AG20443 (cell line): ENCODE measurements at regions not wholly inside any gene's neighbourhood (a gene's known extent, or its start where the extent isn't known, plus 50 kb on each side); places are given as distances from the start of the nearest gene placed in this dataset.
"Not testable (repeated sequence)": the region's sequence is repeated elsewhere in the genome, so short reads cannot be mapped to it uniquely, and the experiment has no call there.

Experiments used
- DNase-seq: peaks from one replicate; pipeline ENCODE4 v3.0.0; 2012; ENCODE audit warnings: low spot score, mixed read lengths

DNA sequence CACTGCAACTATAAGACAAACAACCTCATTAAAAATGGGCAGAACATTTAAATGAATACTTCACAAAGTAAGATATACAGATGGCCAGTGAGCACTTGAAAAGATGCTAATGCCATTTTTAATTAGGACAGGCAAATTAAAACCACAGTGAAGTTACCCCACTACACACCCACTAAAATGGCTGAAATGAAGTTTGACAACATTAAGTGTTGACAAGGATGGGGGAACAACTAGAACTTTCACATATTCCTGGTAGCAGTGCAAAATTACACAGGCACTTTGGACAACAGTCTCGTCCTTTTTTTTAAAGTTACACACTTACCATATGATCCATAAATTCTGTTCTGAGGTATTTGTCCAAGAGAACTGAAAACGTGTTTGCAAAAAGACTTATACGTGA lies 278.9 kb upstream of the DIO3 start:
- DNase-seq = no peak

DNA sequence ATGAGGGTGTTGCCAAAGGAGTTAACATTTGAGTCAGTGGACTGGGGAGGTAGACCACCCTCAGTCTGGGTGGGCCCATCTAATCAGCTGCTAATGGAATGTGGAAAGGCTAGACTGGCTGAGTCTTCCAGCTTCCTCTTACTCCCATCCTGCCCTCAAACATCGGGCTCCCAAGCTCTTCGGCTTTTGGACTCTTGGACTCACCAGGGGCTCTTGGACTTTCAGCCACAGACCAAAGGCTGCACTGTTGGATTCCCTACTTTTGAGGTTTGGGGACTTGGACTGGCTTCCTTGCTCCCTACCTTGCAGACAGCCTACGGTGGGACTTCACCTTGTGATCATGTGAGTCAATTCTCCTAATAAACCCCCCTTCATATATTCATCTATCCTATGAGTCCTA lies 276.6 kb upstream of the DIO3 start:
- no peak for DNase-seq

DNA sequence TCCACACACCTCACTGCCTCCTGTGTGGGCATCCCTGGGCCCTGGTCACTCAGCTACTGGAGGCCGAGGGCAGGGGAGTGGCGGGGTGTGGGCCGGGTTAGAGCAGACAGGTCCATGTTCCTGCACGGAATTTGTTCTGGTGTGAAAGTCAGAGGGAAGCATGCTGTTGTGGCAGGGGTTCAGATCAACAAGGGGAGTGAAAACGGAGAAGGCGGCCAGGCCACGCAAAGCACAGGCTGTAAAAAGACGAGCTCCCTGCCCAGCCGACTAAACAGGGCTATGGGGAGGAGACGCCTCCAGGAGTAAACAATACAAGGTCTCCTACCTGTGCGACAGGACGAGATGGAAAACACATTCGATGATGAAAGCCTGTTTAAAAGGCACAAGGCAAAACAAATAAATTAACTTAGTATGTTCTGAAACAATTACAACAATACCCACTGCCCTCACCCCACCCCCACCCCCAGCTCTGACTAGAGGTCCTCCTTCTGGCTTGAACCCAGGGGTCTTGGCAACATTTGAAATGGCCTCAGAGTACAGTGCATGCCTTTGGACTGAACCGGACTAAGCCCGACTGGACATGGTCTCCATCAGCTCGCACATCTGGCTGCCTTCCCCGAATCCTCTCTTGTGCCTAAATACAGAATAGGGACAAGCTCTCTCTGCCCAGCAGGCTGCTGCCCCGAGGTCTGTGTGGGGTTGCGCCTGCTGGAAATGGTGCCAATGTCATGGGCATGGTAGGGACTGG lies 274.9 kb upstream of the DIO3 start:
- no peak for DNase-seq

- DNase-seq = peak; percentile 10
Measured at GRCh38 chr14:101288436-101289229, 272.7 kb upstream of the DIO3 start.

GRCh38 chr14:101289230-101289690 lies 272.0 kb upstream of the DIO3 start:
- DNase-seq = no peak

DNA sequence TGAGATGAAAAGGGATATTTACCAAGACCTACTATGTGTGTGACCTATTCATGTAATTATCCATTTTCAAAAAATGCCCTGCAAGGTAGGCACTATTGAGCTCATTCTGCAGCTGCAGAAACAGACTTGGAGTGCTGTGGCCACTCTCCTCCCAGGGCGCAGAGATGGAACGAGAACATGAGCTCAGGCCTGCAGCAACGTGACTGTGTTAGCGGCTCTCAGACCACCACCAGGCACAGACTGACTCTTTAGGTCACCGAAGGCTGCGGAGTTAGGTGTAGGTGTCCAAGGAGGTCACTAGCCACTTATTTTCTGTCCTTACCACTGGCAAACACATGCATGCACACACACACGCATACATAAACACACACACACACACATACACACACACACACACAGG lies 271.4 kb upstream of the DIO3 start:
- DNase-seq = no peak

GRCh38 chr14:101290611-101291010 lies 270.7 kb upstream of the DIO3 start:
- DNase-seq = no peak

- DNase-seq = no peak
Measured at GRCh38 chr14:101291390-101291789, 269.9 kb upstream of the DIO3 start.

- no peak for DNase-seq
Measured at GRCh38 chr14:101292448-101292847, 268.8 kb upstream of the DIO3 start.

- no peak for DNase-seq
Measured at GRCh38 chr14:101293605-101294004, 267.7 kb upstream of the DIO3 start.

- no peak for DNase-seq
Measured at GRCh38 chr14:101294136-101294535, 267.2 kb upstream of the DIO3 start.

DNA sequence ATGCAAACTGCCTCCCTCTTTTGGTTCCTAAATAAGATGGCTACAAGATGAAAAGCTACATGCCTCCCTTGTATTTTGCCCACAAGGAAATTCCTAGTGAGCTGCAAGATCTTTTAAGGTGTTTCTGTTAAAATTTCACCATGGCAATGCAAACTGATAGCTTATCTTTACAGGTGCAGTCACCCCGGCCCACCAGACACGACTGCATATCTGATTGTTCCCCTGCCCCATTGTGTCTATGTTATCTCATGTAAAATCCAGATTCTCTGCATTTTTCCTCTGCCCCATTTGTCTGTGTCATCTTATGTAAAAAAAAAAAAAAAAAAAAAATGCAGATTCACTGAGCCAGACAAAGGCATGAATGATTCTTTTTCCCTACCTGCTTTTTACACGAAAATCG lies 261.5 kb upstream of the DIO3 start:
- DNase-seq = not testable (repeated sequence)

- no peak for DNase-seq
Measured at GRCh38 chr14:101301011-101301410, 260.3 kb upstream of the DIO3 start.

DNA sequence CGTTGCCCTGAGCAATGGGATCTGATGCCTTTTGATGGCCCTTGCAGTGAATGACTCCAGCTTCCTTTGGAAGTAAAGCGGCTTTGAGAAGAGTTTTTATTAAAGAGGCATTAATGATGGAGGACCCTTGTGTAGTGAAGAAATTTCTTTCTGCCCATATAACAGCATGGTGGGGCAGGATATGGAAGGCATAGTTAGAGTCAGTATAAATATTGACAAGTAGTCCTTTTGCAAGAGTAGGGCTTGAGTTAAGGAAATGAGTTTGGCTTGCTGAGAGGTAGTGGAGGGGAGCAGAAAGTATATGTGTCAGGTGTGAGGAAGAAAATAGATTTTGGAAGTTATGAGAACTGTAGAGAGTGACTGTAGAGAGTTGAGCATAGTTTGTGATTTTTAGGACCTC lies 254.1 kb upstream of the DIO3 start:
- not testable (repeated sequence) for DNase-seq

DNA sequence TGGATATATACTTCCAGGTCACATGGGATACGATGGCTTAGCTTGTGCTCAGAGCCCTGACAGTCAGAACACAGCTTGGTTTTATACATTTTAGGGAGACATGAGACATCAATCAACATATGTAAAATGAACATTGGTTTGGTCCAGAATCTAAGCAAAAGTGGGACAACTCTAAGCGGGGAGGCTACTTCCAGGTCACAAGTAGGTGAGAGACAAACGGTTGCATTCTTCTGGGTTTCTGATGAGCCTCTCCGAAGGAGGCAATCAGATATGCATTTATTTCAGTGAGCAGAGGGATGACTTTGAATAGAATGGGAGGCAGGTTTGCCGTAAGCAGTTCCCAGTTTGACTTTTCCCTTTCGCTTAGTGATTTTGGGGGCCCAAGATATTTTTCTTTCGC lies 250.1 kb upstream of the DIO3 start:
- DNase-seq = not testable (repeated sequence)

- no peak for DNase-seq
Measured at GRCh38 chr14:101313268-101313667, 248.0 kb upstream of the DIO3 start.

- no peak for DNase-seq
Measured at GRCh38 chr14:101315802-101316296, 245.4 kb upstream of the DIO3 start.

- DNase-seq = no peak
Measured at GRCh38 chr14:101318271-101318670, 243.0 kb upstream of the DIO3 start.

DNA sequence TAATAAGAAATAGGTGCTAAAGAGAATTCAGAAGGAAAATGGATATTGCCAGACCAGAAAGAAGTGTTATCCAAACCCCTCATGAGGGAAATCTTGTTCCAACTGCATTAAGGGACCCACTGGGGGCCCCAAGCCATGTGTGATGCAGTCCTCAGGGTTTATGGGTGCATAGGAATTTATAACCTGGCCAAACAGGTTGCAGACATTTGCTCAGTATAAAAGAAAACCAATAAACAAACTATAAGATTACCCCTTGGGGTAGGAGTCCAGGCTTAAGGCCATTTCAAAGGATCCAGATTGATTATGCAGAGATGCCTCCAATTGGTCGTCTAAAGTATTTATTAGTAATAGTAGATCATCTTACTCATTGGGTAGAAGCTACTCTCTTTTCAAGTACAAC lies 240.9 kb upstream of the DIO3 start:
- no peak for DNase-seq

DNA sequence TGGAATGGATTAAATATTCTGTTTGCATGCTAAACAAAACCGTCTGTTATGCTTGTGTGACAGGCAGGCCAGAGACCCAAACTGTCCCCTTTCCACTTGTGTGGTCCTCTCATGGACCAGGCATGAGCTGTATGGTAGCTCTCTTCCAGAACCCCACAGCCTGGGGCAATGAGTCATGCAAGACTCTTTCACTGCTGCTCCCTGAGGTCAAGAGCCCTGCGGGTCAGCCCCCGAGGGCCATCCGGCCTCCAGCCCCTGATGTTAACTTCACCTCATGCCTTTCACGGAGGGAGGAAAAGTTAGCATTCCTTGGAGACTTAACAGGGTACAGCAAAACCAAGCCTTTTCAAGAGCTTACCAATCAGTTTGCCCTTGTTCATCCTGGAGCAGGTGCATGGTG lies 239.1 kb upstream of the DIO3 start:
- DNase-seq = no peak

DNA sequence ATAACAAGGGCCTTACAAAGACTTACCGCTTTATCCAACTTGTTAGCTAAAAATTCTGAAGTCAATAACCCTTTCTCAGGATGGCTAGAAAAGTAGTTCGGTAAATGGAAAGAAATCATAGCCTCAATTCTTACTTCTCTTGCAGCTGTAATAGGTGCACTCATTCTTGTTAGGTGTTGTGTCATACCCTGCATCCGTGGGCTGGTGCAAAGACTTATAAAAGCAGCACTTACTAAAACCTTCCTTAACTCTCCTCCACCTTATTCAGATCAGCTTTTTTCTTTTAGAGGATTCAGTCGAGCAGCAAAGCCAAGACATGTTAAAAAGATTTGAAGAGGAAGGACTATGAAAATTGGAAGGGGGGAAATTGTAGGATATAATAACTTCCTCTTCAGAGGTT lies 238.2 kb upstream of the DIO3 start:
- no peak for DNase-seq

DNA sequence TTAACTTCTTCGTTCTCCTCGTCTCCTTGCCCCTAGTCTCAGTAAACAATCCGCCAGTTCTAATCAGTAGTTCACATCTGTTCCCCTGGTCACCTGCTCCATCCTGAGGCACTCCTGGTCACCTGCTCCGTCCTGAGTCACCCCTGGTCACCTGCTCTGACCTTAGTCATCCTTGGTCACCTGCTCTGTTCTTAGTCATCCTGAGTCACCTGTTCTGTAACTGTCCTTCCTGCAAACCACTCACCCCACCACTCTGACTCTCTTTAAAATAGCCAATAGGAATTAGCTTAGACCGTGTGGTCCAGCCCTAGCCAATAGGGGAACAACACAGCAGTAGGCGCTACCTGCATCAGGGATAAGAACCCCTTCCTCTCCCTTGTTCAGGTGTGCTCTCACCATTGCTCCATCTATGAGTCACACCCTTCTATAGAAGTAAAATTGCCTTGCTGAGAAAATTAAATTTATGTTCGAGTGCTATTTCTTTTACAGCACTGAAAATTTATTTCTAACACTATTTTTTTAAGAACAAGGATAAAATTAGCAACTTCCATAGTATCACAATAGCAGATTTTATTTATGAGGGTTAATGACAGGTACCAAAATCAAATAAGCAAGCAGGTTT lies 237.6 kb upstream of the DIO3 start:
- not testable (repeated sequence) for DNase-seq

- DNase-seq = no peak
Measured at GRCh38 chr14:101325319-101325718, 236.0 kb upstream of the DIO3 start.
